H1 (cell line): ENCODE measurements at regions not wholly inside any gene's neighbourhood (a gene's known extent, or its start where the extent isn't known, plus 50 kb on each side); places are given as distances from the start of the nearest gene placed in this dataset.

Source experiments
- ATF3 ChIP-seq: IDR thresholded peaks from 2 replicates; pipeline ENCODE4 v1.6.1; 2011; ENCODE audit warnings: low read depth, mild to moderate bottlenecking, low read length; ENCODE audit not compliant: insufficient read depth
- BACH1 ChIP-seq: IDR thresholded peaks from 2 replicates; pipeline ENCODE4 v1.6.1; 2012; ENCODE audit warnings: low read length, improper control_type of control experiment
- CTCF ChIP-seq, 3 experiments: IDR thresholded peaks; 1 replicate in 2 of 3; 2 replicates in 1 of 3; pipeline versions ENCODE4 v1.5.1 to v1.6.1; 2011; ENCODE audit warnings: low read length in 3 of 3, mild to moderate bottlenecking in 3 of 3, inconsistent platforms in 2 of 3, low read depth in 1 of 3, moderate library complexity in 1 of 3; ENCODE audit not compliant: insufficient read depth in 1 of 3; ENCODE audit errors: control extremely low read depth in 1 of 3
- EZH2 ChIP-seq: fragments of 200-600 bp; sonication (generic); IDR thresholded peaks from 2 replicates; pipeline ENCODE4 v1.7.1; 2012; ENCODE audit warnings: low read depth, mild to moderate bottlenecking, moderate library complexity, low read length, inconsistent platforms; ENCODE audit not compliant: severe bottlenecking
- USF2 ChIP-seq: IDR thresholded peaks from 2 replicates; pipeline ENCODE4 v1.6.1; 2011; ENCODE audit warnings: low read length, improper control_type of control experiment

GRCh38 chr5:164296603-164297080 is 791.2 kb downstream of the MAT2B start:
- TF ChIP-seq USF2 (no peak), EZH2 (no peak), BACH1 (no peak), ATF3 (no peak), CTCF (IDR thresholded peaks at IDR 0.05; ENCODE audit: control extremely low read depth in 1 of 3, insufficient read depth in 1 of 3, low read depth in 1 of 3, low read length in 3 of 3) (no peak)
